PC-3 (cell line): ENCODE measurements at regions not wholly inside any gene's neighbourhood (a gene's known extent, or its start where the extent isn't known, plus 50 kb on each side); places are given as distances from the start of the nearest gene placed in this dataset.

Experiments used
- CTCF ChIP-seq: fragments of 300-600 bp; sonication (generic); conservative IDR thresholded peaks from 2 replicates; pipeline ENCODE4 v1.5.1; 2017; ENCODE audit warnings: antibody characterized with exemption, low read depth, mild to moderate bottlenecking, low read length
- EZH2 ChIP-seq: fragments of 300-600 bp; sonication (generic); IDR thresholded peaks from one replicate; pipeline ENCODE4 v1.6.1; 2017; ENCODE audit warnings: antibody characterized with exemption, mild to moderate bottlenecking, low read length; ENCODE audit not compliant: unreplicated experiment
- EZH2phosphoT487 ChIP-seq: fragments of 300-600 bp; sonication (generic); IDR thresholded peaks from 2 replicates; pipeline ENCODE4 v1.6.1; 2018; ENCODE audit warnings: mild to moderate bottlenecking, antibody characterized with exemption, low read length, borderline replicate concordance

DNA sequence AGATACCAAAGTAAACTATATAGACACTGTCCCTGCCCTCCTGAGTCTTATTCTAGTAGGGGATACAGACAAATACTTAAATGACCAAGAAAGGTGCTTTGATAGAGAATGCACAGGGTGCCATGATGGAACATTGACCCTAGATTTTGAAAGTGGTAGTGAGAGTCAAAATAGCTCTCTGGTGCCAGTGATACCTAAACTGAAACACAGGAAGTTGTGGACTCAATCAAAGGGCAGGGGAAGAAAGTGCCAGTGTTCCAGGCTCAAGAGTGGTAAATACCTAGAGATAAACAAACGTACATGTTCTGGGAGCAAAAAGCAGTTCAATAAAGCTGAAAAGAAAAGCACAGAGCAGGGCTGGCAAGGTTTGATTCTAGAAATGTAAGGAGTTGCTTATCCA, 267.6 kb downstream of the ISL1 start:
- TF ChIP-seq CTCF = no peak
- TF ChIP-seq EZH2 = no peak
- TF ChIP-seq EZH2phosphoT487 = no peak
